ENCODE measurements at regions not wholly inside any gene's neighbourhood (a gene's known extent, or its start where the extent isn't known, plus 50 kb on each side); places are given as distances from the start of the nearest gene placed in this dataset.

GRCh38 chr9:136611119-136611518, 51.6 kb upstream of the EGFL7 start:
- TF ChIP-seq CTCF (IDR thresholded peaks at IDR 0.05) (no peak), POLR2A (IDR thresholded peaks at IDR 0.05) (no peak)

All from testis (tissue), 2 donors.